Glutamatergic neuron (in vitro differentiated cells): ENCODE measurements at regions not wholly inside any gene's neighbourhood (a gene's known extent, or its start where the extent isn't known, plus 50 kb on each side); places are given as distances from the start of the nearest gene placed in this dataset.
A peak's percentile ranks its signal among the peaks of the same experiment; 100 is the strongest.

Experiments used
- DNase-seq: peaks from one replicate; pipeline ENCODE4 v3.0.0; 2022
- H3K27ac Mint-ChIP-seq: one replicate; pipeline ENCODE4 v1.8.0; 2020; ENCODE audit warnings: mild to moderate bottlenecking, mixed read lengths, inconsistent platforms; ENCODE audit not compliant: unreplicated experiment
- H3K27me3 Mint-ChIP-seq: one replicate; pipeline ENCODE4 v1.8.0; 2020; ENCODE audit warnings: mild to moderate bottlenecking, moderate library complexity, mixed read lengths, inconsistent platforms; ENCODE audit not compliant: unreplicated experiment
- H3K36me3 Mint-ChIP-seq: one replicate; pipeline ENCODE4 v1.8.0; 2020; ENCODE audit warnings: mild to moderate bottlenecking, mixed read lengths, inconsistent platforms; ENCODE audit not compliant: unreplicated experiment
- H3K4me1 Mint-ChIP-seq: one replicate; pipeline ENCODE4 v1.8.0; 2020; ENCODE audit warnings: mild to moderate bottlenecking, low read depth, mixed read lengths, inconsistent platforms; ENCODE audit not compliant: unreplicated experiment
- H3K4me3 Mint-ChIP-seq: one replicate; pipeline ENCODE4 v1.8.0; 2020; ENCODE audit warnings: mild to moderate bottlenecking, mixed read lengths, inconsistent platforms; ENCODE audit not compliant: unreplicated experiment
- H3K9me3 Mint-ChIP-seq: one replicate; pipeline ENCODE4 v1.8.0; 2020; ENCODE audit warnings: mild to moderate bottlenecking, moderate library complexity, mixed read lengths, inconsistent platforms; ENCODE audit not compliant: unreplicated experiment
- TF ChIP-seq, protein P1 (sequence below): fragments of 200-600 bp; sonication (generic); IDR thresholded peaks from one replicate; pipeline ENCODE4 v1.5.0; 2021; ENCODE audit not compliant: partially characterized antibody, unreplicated experiment

DNA sequence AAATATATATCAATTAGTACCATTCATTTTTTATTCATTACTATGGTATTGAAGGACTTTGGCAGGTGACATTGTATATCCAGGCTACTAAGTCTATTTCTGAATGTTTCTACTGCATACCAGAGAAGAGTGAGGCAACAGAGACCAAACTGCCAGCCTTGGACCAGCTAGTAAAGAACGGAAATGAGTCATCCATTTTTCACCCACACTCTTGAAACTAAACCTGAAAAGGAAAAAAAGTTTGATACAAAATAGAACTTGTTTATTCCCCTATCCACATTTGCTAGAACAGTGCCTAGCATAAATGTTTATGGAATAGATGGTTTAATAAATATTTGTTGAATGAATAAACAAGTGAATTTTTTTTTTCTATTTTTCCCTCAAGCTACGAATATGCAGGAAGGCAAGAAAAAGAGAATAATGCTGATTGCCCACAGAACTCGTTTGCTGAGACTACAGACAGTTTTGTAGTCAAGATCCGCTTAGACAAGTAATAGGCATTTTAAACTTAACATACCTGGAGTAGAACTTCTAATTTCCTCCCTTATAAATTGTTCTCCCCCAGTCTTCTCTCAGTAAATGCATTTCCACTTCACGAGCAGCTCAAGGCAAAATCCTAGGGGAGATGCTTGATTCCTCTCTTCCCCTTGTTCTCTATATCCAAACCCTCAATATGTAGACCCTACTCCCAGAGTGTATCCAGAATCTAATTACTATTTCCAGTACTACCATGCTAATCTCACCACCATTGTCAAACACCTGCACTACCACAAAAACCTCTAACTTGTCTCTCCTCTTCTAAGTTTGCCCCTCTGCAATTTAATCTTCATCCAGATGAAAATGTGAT lies 146.2 kb upstream of the RASA1 start:
- H3K4me1 Mint-ChIP-seq = peaks cover 17% of the 10 kb centered on the region

DNA sequence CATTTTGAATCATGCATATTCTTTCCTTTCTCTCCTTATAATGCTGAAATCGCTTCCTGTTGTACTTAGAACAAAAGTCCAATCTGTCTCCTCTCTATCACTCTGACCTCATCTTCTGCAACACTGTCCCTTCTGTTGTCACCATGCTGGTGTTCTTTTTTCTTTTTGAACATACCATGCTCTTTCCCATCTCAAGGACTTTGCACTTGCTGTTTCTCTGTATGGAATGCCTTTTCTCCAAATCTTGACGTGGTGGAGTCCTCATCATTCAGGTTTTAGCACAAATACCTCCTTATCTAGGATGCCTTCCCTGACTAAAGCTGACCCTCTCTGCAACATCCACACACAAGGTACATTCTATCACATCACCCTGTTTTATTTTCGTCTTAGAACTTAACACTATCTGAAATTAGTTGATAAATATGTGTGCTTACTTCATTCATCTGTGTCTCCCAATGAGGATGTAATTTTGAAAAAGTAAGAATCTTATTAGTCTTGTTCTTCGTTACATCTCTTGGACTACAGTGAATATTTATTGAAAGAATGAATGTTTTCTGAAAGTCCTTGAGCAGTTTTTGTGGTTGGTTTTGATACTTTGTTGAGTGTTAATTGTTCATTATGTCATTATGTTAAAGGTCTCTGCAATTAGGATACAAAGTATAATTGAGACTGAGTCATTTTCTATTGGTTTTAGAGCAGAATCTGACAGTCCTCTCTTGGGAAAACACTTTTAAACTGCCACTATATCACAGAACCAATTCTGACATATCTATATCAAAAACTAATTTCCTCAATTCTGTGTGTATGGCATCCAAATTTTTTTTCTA lies 145.3 kb upstream of the RASA1 start:
- peaks cover 4% of the 10 kb centered on the region for H3K27me3 Mint-ChIP-seq
- no peaks in the 10 kb centered on the region for H3K36me3 Mint-ChIP-seq
- H3K9me3 Mint-ChIP-seq = no peaks in the 10 kb centered on the region
- no peak overlapping the region for H3K4me3 Mint-ChIP-seq
- peaks cover 17% of the 10 kb centered on the region for H3K4me1 Mint-ChIP-seq
- no peak for DNase-seq
- peak overlapping the region; percentile 53 for H3K27ac Mint-ChIP-seq
- TF ChIP-seq, protein P1, sequence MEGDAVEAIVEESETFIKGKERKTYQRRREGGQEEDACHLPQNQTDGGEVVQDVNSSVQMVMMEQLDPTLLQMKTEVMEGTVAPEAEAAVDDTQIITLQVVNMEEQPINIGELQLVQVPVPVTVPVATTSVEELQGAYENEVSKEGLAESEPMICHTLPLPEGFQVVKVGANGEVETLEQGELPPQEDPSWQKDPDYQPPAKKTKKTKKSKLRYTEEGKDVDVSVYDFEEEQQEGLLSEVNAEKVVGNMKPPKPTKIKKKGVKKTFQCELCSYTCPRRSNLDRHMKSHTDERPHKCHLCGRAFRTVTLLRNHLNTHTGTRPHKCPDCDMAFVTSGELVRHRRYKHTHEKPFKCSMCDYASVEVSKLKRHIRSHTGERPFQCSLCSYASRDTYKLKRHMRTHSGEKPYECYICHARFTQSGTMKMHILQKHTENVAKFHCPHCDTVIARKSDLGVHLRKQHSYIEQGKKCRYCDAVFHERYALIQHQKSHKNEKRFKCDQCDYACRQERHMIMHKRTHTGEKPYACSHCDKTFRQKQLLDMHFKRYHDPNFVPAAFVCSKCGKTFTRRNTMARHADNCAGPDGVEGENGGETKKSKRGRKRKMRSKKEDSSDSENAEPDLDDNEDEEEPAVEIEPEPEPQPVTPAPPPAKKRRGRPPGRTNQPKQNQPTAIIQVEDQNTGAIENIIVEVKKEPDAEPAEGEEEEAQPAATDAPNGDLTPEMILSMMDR = no peak

More for the DNA sequence above, 146.2 kb upstream of the RASA1 start:
- Mint-ChIP-seq H3K27ac (peak overlapping the region; percentile 53), H3K4me3 (no peak overlapping the region), H3K36me3 (no peaks in the 10 kb centered on the region), H3K9me3 (no peaks in the 10 kb centered on the region), H3K27me3 (peaks cover 4% of the 10 kb centered on the region)
- DNase-seq = no peak
- TF ChIP-seq, protein P1 = no peak

DNA sequence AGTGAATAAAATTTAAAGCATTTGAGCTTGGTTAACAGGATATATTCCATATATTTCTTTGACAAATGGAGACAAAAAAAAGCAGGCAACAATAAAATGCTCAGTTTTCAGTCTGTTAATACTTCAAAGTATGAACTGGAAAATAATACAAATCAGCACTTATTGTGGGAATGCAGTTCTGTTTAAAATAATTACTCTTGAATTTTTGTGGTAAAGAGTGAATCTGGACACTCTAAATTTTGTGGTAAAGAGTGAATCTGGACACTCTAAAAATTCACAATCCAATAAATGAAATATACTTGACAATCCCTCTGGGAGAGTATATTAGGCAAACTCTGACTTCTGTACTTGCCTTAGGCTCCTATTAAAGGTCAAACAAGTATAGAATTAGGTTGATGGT lies 141.9 kb upstream of the RASA1 start:
- Mint-ChIP-seq H3K36me3 (no peaks in the 10 kb centered on the region), H3K4me1 (peaks cover 18% of the 10 kb centered on the region), H3K9me3 (no peaks in the 10 kb centered on the region), H3K27me3 (peaks cover 4% of the 10 kb centered on the region), H3K27ac (no peak overlapping the region), H3K4me3 (no peak overlapping the region)
- no peak for DNase-seq
- TF ChIP-seq, protein P1 = no peak

GRCh38 chr5:87126869-87127268 lies 140.8 kb upstream of the RASA1 start:
- H3K27ac Mint-ChIP-seq = no peak overlapping the region

More at GRCh38 chr5:87126869-87127268, 140.8 kb upstream of the RASA1 start:
- H3K4me1 Mint-ChIP-seq = peaks cover 16% of the 10 kb centered on the region
- DNase-seq = no peak
- no peaks in the 10 kb centered on the region for H3K36me3 Mint-ChIP-seq
- no peaks in the 10 kb centered on the region for H3K9me3 Mint-ChIP-seq
- peaks cover 4% of the 10 kb centered on the region for H3K27me3 Mint-ChIP-seq
- H3K4me3 Mint-ChIP-seq = no peak overlapping the region
- TF ChIP-seq, protein P1 = no peak
